Type B pancreatic cell (in vitro differentiated cells): ENCODE measurements at regions not wholly inside any gene's neighbourhood (a gene's known extent, or its start where the extent isn't known, plus 50 kb on each side); places are given as distances from the start of the nearest gene placed in this dataset.
"Not testable (repeated sequence)": the region's sequence is repeated elsewhere in the genome, so short reads cannot be mapped to it uniquely, and the experiment has no call there.

ENCODE experiments used
- DNase-seq: peaks from one replicate; pipeline ENCODE4 v3.0.0; 2021; ENCODE audit warnings: mixed read lengths; ENCODE audit not compliant: unreplicated experiment; ENCODE audit errors: extremely low spot score
- H3K27ac Mint-ChIP-seq: 2 replicates; pipeline ENCODE4 v1.8.0; 2021; ENCODE audit warnings: mild to moderate bottlenecking, mixed read lengths
- H3K27me3 Mint-ChIP-seq: 2 replicates; pipeline ENCODE4 v1.8.0; 2021; ENCODE audit warnings: mixed read lengths
- H3K36me3 Mint-ChIP-seq: 2 replicates; pipeline ENCODE4 v1.8.0; 2021; ENCODE audit warnings: mixed read lengths
- H3K4me1 Mint-ChIP-seq: one replicate; pipeline ENCODE4 v1.8.0; 2021; ENCODE audit warnings: mixed read lengths; ENCODE audit not compliant: unreplicated experiment
- H3K4me3 Mint-ChIP-seq: 2 replicates; pipeline ENCODE4 v1.8.0; 2021; ENCODE audit warnings: mild to moderate bottlenecking, mixed read lengths
- H3K9me3 Mint-ChIP-seq: 2 replicates; pipeline ENCODE4 v1.8.0; 2021; ENCODE audit warnings: mixed read lengths
- CTCF ChIP-seq: fragments of 200-600 bp; sonication (generic); conservative IDR thresholded peaks from 2 replicates; pipeline ENCODE4 v1.5.0; 2021; ENCODE audit warnings: antibody characterized with exemption, mild to moderate bottlenecking

- Mint-ChIP-seq H3K4me3 (no peak overlapping the region), H3K27me3 (no peaks in the 10 kb centered on the region), H3K4me1 (no peaks in the 10 kb centered on the region), H3K9me3 (no peaks in the 10 kb centered on the region), H3K36me3 (no peaks in the 10 kb centered on the region), H3K27ac (no peak overlapping the region)
- no peak for TF ChIP-seq CTCF
- no peak for DNase-seq
Measured at GRCh38 chr11:23797624-23798419, 699.0 kb upstream of the LUZP2 start.

GRCh38 chr11:23834306-23834705 lies 662.5 kb upstream of the LUZP2 start:
- H3K4me3 Mint-ChIP-seq, H3K9me3 Mint-ChIP-seq, H3K27ac Mint-ChIP-seq, H3K27me3 Mint-ChIP-seq, DNase-seq, H3K4me1 Mint-ChIP-seq, H3K36me3 Mint-ChIP-seq: not testable (repeated sequence)

GRCh38 chr11:23836981-23837380 lies 659.9 kb upstream of the LUZP2 start:
- Mint-ChIP-seq H3K27ac (no peak overlapping the region), H3K4me1 (no peaks in the 10 kb centered on the region), H3K27me3 (no peaks in the 10 kb centered on the region), H3K9me3 (peaks cover 8% of the 10 kb centered on the region), H3K36me3 (no peaks in the 10 kb centered on the region), H3K4me3 (no peak overlapping the region)
- DNase-seq: no peak
- no peak for TF ChIP-seq CTCF

GRCh38 chr11:23840872-23841271 lies 656.0 kb upstream of the LUZP2 start:
- TF ChIP-seq CTCF: no peak
- no peak overlapping the region for H3K4me3 Mint-ChIP-seq

GRCh38 chr11:23846902-23847422 lies 649.9 kb upstream of the LUZP2 start:
- Mint-ChIP-seq H3K27ac (no peak overlapping the region), H3K4me3 (no peak overlapping the region), H3K4me1 (no peaks in the 10 kb centered on the region)

More at GRCh38 chr11:23840872-23841271, 656.0 kb upstream of the LUZP2 start:
- no peaks in the 10 kb centered on the region for H3K36me3 Mint-ChIP-seq
- no peak for DNase-seq
- H3K9me3 Mint-ChIP-seq: peaks cover 16% of the 10 kb centered on the region
- H3K27me3 Mint-ChIP-seq: no peaks in the 10 kb centered on the region
- no peaks in the 10 kb centered on the region for H3K4me1 Mint-ChIP-seq
- H3K27ac Mint-ChIP-seq: no peak overlapping the region

More at GRCh38 chr11:23846902-23847422, 649.9 kb upstream of the LUZP2 start:
- TF ChIP-seq CTCF: no peak
- no peaks in the 10 kb centered on the region for H3K27me3 Mint-ChIP-seq
- DNase-seq: no peak
- peaks cover 13% of the 10 kb centered on the region for H3K9me3 Mint-ChIP-seq
- H3K36me3 Mint-ChIP-seq: no peaks in the 10 kb centered on the region
